ENCODE measurements at regions not wholly inside any gene's neighbourhood (a gene's known extent, or its start where the extent isn't known, plus 50 kb on each side); places are given as distances from the start of the nearest gene placed in this dataset.

GRCh38 chr4:160233141-160233540 lies 1130.3 kb downstream of the RAPGEF2 start:
- TF ChIP-seq POLR2A (IDR thresholded peaks at IDR 0.05; ENCODE audit: borderline replicate concordance, extremely low read depth, insufficient read depth, insufficient read length): no peak
- no peak for TF ChIP-seq CTCF (IDR thresholded peaks at IDR 0.05 in 2 of 3, conservative IDR thresholded peaks at IDR 0.05 in 1 of 3; ENCODE audit: borderline replicate concordance in 1 of 3, insufficient read depth in 1 of 3, low read depth in 2 of 3, low read length in 2 of 3)
- no peak for TF ChIP-seq EZH2 (IDR thresholded peaks at IDR 0.05)
- TF ChIP-seq ZNF274 (IDR thresholded peaks at IDR 0.05; ENCODE audit: low read depth, low read length): no peak

Data from HCT116 (cell line).